ENCODE measurements at regions not wholly inside any gene's neighbourhood (a gene's known extent, or its start where the extent isn't known, plus 50 kb on each side); places are given as distances from the start of the nearest gene placed in this dataset.

DNA sequence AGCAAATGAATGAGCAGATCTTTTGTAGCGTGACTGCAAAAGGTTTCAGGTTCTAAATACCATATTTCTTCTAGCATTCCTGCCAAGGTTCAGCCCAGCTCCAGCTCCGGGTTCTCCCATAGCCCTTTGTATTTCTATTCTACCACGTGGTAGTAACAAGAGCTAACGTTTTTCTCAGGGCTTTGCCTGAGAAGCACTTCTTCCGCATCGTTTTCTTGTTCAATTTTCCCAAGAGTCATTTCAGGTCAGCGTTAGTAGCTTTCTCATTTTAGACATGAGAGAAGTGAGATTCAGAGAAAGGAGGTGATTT lies 120.1 kb upstream of the MYCN start:
- no peak for TF ChIP-seq POLR2AphosphoS5 (IDR thresholded peaks at IDR 0.05)
- TF ChIP-seq, protein P1, sequence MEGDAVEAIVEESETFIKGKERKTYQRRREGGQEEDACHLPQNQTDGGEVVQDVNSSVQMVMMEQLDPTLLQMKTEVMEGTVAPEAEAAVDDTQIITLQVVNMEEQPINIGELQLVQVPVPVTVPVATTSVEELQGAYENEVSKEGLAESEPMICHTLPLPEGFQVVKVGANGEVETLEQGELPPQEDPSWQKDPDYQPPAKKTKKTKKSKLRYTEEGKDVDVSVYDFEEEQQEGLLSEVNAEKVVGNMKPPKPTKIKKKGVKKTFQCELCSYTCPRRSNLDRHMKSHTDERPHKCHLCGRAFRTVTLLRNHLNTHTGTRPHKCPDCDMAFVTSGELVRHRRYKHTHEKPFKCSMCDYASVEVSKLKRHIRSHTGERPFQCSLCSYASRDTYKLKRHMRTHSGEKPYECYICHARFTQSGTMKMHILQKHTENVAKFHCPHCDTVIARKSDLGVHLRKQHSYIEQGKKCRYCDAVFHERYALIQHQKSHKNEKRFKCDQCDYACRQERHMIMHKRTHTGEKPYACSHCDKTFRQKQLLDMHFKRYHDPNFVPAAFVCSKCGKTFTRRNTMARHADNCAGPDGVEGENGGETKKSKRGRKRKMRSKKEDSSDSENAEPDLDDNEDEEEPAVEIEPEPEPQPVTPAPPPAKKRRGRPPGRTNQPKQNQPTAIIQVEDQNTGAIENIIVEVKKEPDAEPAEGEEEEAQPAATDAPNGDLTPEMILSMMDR (IDR thresholded peaks at IDR 0.05), result no peak

Data from esophagus muscularis mucosa (tissue), 3 donors.